NT2/D1 (cell line): ENCODE measurements at regions not wholly inside any gene's neighbourhood (a gene's known extent, or its start where the extent isn't known, plus 50 kb on each side); places are given as distances from the start of the nearest gene placed in this dataset.

Experiments used
- SUZ12 ChIP-seq: IDR thresholded peaks from 2 replicates; pipeline ENCODE4 v1.6.1; 2011; ENCODE audit not compliant: insufficient read length, insufficient read depth; ENCODE audit errors: extremely low read depth
- YY1 ChIP-seq: IDR thresholded peaks from 2 replicates; pipeline ENCODE4 v1.6.1; 2011; ENCODE audit not compliant: insufficient read length, insufficient read depth
- ZNF274 ChIP-seq: IDR thresholded peaks from 2 replicates; pipeline ENCODE4 v1.6.1; 2011; ENCODE audit warnings: mild to moderate bottlenecking, low read depth, low read length

- TF ChIP-seq SUZ12: no peak
- no peak for TF ChIP-seq YY1
- no peak for TF ChIP-seq ZNF274
Observed at GRCh38 chr9:80107931-80108660, 536.3 kb downstream of the TLE4 start.
